ENCODE measurements at regions not wholly inside any gene's neighbourhood (a gene's known extent, or its start where the extent isn't known, plus 50 kb on each side); places are given as distances from the start of the nearest gene placed in this dataset.
"Not testable (repeated sequence)": the region's sequence is repeated elsewhere in the genome, so short reads cannot be mapped to it uniquely, and the experiment has no call there.

GRCh38 chr12:3380200-3381043 is 110.6 kb upstream of the PRMT8 start:
- Histone ChIP-seq H3K36me3 (no peaks in the 10 kb centered on the region), H3K27ac (no peak overlapping the region), H3K4me1 (replicated peaks) (no peaks in the 10 kb centered on the region), H3K9me3 (replicated peaks) (no peaks in the 10 kb centered on the region), H3K27me3 (replicated peaks) (peaks cover 16% of the 10 kb centered on the region; the same call in 1 of the 2 replicates), H3K4me3 (no peak overlapping the region)
- no peak for DNase-seq (ENCODE audit: low read depth in 1 of 2, low spot score in 2 of 2)

GRCh38 chr12:3381059-3382047 is 109.7 kb upstream of the PRMT8 start:
- no peaks in the 10 kb centered on the region for H3K4me1 ChIP-seq (replicated peaks)
- no peak overlapping the region for H3K27ac ChIP-seq
- DNase-seq (ENCODE audit: low read depth in 1 of 2, low spot score in 2 of 2): no peak
- H3K36me3 ChIP-seq: no peaks in the 10 kb centered on the region
- no peak overlapping the region for H3K4me3 ChIP-seq
- H3K27me3 ChIP-seq (replicated peaks): peaks cover 16% of the 10 kb centered on the region; the same call in 1 of the 2 replicates
- no peaks in the 10 kb centered on the region for H3K9me3 ChIP-seq (replicated peaks)

- no peak overlapping the region for H3K4me3 ChIP-seq
- H3K9me3 ChIP-seq (replicated peaks): no peaks in the 10 kb centered on the region
- H3K4me1 ChIP-seq (replicated peaks): no peaks in the 10 kb centered on the region
- H3K36me3 ChIP-seq: no peaks in the 10 kb centered on the region
- H3K27me3 ChIP-seq (replicated peaks): no peaks in the 10 kb centered on the region
- no peak for DNase-seq (ENCODE audit: low read depth in 1 of 2, low spot score in 2 of 2)
- no peak overlapping the region for H3K27ac ChIP-seq
Measured at GRCh38 chr12:3389986-3390385, 101.0 kb upstream of the PRMT8 start.

- H3K27me3 ChIP-seq (replicated peaks); H3K9me3 ChIP-seq (replicated peaks); H3K36me3 ChIP-seq; H3K4me1 ChIP-seq (replicated peaks); H3K27ac ChIP-seq; H3K4me3 ChIP-seq; DNase-seq (ENCODE audit: low read depth in 1 of 2, low spot score in 2 of 2): not testable (repeated sequence)
Measured at GRCh38 chr12:3397596-3397995, 93.4 kb upstream of the PRMT8 start.

GRCh38 chr12:3398196-3398789 is 92.7 kb upstream of the PRMT8 start:
- Histone ChIP-seq H3K36me3 (no peaks in the 10 kb centered on the region), H3K27ac (no peak overlapping the region), H3K9me3 (replicated peaks) (no peaks in the 10 kb centered on the region), H3K4me1 (replicated peaks) (no peaks in the 10 kb centered on the region), H3K4me3 (no peak overlapping the region), H3K27me3 (replicated peaks) (no peaks in the 10 kb centered on the region; the same call in none of the 2 replicates)
- DNase-seq (ENCODE audit: low read depth in 1 of 2, low spot score in 2 of 2): no peak

- Histone ChIP-seq H3K36me3 (no peaks in the 10 kb centered on the region), H3K9me3 (replicated peaks) (peaks cover 14% of the 10 kb centered on the region; the same call in 1 of the 2 replicates), H3K4me3 (no peak overlapping the region), H3K27ac (no peak overlapping the region), H3K27me3 (replicated peaks) (peaks cover 4% of the 10 kb centered on the region; the same call in 1 of the 2 replicates), H3K4me1 (replicated peaks) (no peaks in the 10 kb centered on the region)
- DNase-seq (ENCODE audit: low read depth in 1 of 2, low spot score in 2 of 2): no peak
Measured at GRCh38 chr12:3405821-3406220, 85.2 kb upstream of the PRMT8 start.

- peaks cover 14% of the 10 kb centered on the region; the same call in 1 of the 2 replicates for H3K9me3 ChIP-seq (replicated peaks)
- DNase-seq (ENCODE audit: low read depth in 1 of 2, low spot score in 2 of 2): no peak
Measured at GRCh38 chr12:3407723-3408122, 83.3 kb upstream of the PRMT8 start.

GRCh38 chr12:3409662-3410061 is 81.3 kb upstream of the PRMT8 start:
- no peak for DNase-seq (ENCODE audit: low read depth in 1 of 2, low spot score in 2 of 2)
- Histone ChIP-seq H3K27me3 (replicated peaks) (peaks cover under 1% of the 10 kb centered on the region; the same call in 1 of the 2 replicates), H3K36me3 (no peaks in the 10 kb centered on the region)

More at GRCh38 chr12:3407723-3408122, 83.3 kb upstream of the PRMT8 start:
- Histone ChIP-seq H3K4me1 (replicated peaks) (no peaks in the 10 kb centered on the region), H3K27me3 (replicated peaks) (peaks cover 4% of the 10 kb centered on the region; the same call in 1 of the 2 replicates), H3K27ac (no peak overlapping the region), H3K36me3 (no peaks in the 10 kb centered on the region), H3K4me3 (no peak overlapping the region)

GRCh38 chr12:3416159-3416558 is 74.8 kb upstream of the PRMT8 start:
- Histone ChIP-seq H3K4me3 (no peak overlapping the region), H3K9me3 (replicated peaks) (no peaks in the 10 kb centered on the region), H3K27ac (no peak overlapping the region), H3K27me3 (replicated peaks) (peaks cover 2% of the 10 kb centered on the region; the same call in 1 of the 2 replicates), H3K36me3 (no peaks in the 10 kb centered on the region), H3K4me1 (replicated peaks) (no peaks in the 10 kb centered on the region)
- no peak for DNase-seq (ENCODE audit: low read depth in 1 of 2, low spot score in 2 of 2)

More at GRCh38 chr12:3409662-3410061, 81.3 kb upstream of the PRMT8 start:
- H3K27ac ChIP-seq: no peak overlapping the region
- H3K4me3 ChIP-seq: no peak overlapping the region
- H3K4me1 ChIP-seq (replicated peaks): no peaks in the 10 kb centered on the region
- H3K9me3 ChIP-seq (replicated peaks): peaks cover 12% of the 10 kb centered on the region; the same call in 1 of the 2 replicates

GRCh38 chr12:3416670-3417069 is 74.3 kb upstream of the PRMT8 start:
- H3K4me1 ChIP-seq (replicated peaks): no peaks in the 10 kb centered on the region
- H3K36me3 ChIP-seq: no peaks in the 10 kb centered on the region
- no peak for DNase-seq (ENCODE audit: low read depth in 1 of 2, low spot score in 2 of 2)
- peaks cover 2% of the 10 kb centered on the region; the same call in 1 of the 2 replicates for H3K27me3 ChIP-seq (replicated peaks)
- no peak overlapping the region for H3K27ac ChIP-seq
- H3K4me3 ChIP-seq: no peak overlapping the region
- H3K9me3 ChIP-seq (replicated peaks): no peaks in the 10 kb centered on the region

GRCh38 chr12:3417113-3417512 is 73.9 kb upstream of the PRMT8 start:
- no peak for DNase-seq (ENCODE audit: low read depth in 1 of 2, low spot score in 2 of 2)
- Histone ChIP-seq H3K27ac (no peak overlapping the region), H3K36me3 (no peaks in the 10 kb centered on the region), H3K4me1 (replicated peaks) (no peaks in the 10 kb centered on the region), H3K27me3 (replicated peaks) (peaks cover 2% of the 10 kb centered on the region; the same call in 1 of the 2 replicates), H3K4me3 (no peak overlapping the region), H3K9me3 (replicated peaks) (no peaks in the 10 kb centered on the region)

GRCh38 chr12:3417937-3418462 is 73.0 kb upstream of the PRMT8 start:
- Histone ChIP-seq H3K27ac (no peak overlapping the region), H3K9me3 (replicated peaks) (no peaks in the 10 kb centered on the region), H3K27me3 (replicated peaks) (peaks cover 2% of the 10 kb centered on the region; the same call in 1 of the 2 replicates), H3K4me1 (replicated peaks) (no peaks in the 10 kb centered on the region), H3K36me3 (no peaks in the 10 kb centered on the region), H3K4me3 (no peak overlapping the region)
- no peak for DNase-seq (ENCODE audit: low read depth in 1 of 2, low spot score in 2 of 2)

All from SJSA1 (cell line).